ENCODE measurements at regions not wholly inside any gene's neighbourhood (a gene's known extent, or its start where the extent isn't known, plus 50 kb on each side); places are given as distances from the start of the nearest gene placed in this dataset.

DNA sequence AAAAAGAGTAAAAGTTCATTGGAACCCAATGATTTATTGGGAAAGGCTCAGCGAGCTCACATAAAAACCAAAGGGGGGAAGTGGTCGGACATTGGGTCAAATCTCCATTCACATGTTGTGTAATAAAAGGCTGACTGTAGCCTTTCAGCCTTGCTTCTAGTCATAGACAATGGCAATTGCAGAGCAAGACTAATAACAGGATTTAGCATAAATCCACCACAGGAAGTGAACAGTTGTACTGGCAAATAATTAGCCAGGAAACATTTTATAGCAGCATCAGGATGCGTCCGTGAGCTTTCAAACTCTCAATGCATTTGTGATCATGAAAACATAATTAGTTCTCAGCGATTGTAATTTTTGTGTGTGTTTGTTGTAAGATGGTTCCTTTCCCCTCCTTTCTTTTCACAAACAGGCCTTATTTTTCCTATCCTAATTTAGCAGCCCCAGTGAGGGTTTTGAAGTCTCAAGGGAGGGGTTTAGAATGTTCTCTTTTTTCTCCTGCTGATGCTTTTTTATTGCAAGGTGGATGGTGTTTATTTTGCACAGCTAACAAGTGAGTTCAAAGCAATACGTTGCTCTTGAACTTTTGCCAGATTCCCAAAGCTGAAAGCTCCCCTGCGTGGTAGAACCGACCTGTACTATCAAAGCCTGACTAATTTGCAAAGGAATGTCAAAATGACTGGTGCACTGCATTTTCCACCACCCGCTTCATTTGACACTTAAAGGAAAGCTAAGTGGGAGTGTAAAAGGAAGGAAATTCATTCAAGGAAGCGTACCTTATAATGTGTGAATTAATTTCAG lies 105.6 kb downstream of the SPRY2 start:
- no peak for DNase-seq

DNA sequence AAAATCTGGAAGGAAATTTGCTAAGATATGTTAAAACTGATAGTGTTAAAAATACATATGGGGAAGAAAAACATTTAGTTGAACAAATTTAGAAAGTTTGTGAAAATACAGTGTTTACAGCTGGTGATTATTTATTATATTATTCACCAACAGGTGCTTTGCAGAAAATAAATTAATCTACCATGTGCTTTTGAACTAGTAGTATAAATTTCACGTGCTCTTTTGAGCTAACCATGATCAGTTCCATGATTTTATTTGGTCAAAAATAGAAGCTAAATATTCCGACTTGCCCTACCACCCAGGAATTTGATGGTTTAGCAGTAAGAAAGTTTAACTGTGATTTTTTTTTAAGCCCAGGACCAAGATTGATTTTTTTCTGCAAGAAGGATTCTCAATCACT lies 113.3 kb downstream of the SPRY2 start:
- no peak for DNase-seq

DNA sequence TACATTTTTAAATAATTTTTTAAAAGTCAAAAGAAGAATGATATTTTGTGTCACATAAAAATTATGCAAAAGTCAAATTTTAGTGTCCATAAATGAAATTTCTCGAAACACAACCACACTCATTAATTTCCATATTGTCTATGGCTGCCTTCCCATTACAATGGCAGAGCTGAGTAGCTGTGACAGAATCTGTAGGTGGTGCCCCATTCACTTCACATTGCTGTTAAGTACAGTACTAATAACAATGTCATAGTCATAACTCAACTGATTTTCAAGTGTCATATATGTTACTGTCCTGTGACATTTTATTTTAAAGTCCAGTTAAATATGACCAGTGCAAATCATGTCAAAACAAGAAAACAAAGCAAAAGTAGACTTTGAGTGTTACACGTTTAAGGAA lies 114.3 kb downstream of the SPRY2 start:
- no peak for DNase-seq

DNA sequence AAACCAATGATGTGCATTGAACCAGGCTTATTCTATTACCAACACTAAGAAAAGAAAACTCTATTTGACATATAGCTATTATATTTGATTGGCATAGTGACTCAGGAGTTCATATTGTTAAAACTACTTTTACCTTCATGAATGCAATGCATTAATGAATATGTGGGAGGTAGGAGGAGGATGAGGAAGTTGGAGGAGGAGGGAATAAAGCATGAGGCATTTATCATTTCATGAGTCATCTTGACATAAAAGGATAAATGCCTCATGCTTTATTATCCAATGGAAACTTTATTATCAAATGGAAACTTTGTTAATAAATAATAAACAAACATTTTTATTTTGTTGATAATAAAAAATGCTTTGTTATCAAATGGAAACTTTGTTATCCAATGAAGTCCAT lies 116.5 kb downstream of the SPRY2 start:
- no peak for DNase-seq

DNA sequence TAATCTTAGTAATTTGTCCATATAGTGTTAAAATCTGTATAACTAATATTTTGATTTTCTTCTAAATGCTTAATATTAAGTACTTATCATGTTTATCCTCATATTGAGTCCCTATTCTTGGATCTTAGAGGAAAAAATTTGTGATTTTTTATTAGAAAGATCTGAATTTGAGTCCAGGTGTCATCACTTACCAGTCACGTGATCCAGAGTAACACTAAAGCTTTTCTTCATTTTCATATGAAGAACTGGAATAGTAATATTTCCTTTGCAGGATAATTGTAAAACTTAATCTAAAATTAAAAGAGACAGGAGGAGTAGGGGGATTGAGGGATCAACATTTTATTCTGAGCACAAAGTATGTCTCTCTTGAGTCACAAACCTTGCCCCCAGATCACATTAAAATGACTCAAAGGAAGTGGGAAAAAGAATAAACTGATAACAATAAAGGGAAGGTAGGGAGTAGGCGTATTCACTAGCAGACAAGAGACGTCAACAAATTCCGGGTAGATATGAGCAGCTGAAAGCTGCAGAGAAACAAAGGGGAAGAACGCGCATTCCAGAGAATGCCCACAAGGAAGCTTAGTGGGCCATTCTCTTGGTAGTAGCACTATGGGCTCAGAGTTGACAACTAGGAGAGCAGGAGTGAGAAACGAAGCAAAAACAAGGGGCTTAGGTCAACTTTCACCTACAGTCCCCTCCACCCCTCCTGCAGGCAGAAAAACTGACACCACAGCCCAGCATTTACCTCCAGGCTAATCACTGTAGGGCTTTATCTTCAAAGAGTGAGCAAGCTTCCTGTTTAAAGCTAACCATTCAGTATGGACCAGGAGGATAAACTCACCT lies 123.1 kb downstream of the SPRY2 start:
- DNase-seq: no peak

DNA sequence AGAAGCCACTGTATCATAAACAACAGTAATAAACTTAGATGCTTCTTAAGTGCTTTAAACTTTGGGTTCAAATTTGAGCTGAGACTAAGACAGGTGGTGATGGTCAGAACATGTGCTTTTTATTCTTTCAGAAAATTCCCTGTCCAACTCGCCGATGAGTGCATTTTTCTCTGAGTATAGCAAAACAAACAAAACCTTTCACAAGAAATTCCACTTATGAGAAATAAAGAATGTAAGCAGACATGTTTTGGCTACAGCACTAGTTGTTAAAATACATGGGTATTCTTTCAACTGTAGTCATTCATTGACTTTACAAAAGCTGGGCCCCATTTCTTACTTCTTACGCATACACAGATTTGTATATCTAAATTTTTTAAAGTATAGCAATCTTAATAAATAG lies 125.6 kb downstream of the SPRY2 start:
- no peak for DNase-seq

DNA sequence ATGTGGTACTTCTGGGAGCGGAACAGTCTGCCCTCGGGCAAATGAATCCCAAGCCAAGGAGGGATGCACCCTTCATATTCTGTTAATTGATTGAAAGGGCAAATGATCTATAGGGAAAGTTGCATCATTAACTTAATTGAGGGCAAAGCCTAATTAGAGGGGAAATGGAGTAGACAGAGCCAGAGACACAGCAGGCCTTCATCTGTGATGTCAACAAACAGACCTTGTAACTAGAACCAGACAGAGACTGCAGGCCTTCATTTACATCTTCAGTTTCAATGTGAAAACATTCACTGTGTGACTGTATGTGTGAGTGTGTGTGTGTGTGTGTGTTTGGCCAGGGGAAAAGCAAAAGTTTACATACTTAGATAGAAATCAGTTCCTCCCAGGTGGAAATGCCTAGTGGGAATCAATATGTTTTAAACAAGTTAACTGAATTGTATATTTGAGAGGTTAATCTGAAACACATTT lies 126.4 kb downstream of the SPRY2 start:
- no peak for DNase-seq

DNA sequence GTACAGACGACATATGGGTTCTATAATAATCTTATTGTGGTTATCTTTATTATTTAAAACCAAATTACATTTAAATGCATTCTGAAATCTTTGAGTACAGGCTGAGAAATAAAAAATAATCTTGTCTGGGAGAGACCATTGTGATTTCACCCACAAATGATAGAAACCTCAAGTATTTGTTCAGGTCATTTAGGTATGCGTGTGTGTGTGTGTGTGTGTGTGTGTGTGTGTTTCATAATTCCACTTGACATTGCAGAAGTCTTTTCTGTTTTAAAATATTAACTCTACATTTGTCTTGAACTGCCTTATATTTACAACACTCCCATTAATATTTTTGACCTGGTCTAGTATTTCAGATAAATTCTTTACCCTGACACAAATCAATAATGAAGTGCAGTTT lies 126.9 kb downstream of the SPRY2 start:
- DNase-seq: no peak

DNA sequence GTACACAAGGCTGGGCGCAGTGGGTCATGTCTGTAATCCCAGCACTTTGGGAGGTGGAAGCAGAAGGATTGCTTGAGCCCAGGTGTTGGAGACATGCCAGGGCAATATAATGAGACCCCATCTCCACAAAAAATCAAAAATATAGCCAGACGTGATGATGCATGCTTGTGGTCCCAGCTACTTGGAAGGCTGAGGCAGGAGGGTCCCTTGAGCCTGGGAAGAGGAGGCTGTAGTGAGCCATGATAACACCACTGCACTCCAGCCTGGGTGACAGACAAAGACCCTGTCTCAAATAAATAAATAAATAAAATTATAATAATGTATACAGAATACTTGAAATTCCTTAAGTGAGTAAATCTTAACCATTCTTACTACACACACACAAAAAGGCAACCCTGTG lies 127.7 kb downstream of the SPRY2 start:
- DNase-seq: no peak

DNA sequence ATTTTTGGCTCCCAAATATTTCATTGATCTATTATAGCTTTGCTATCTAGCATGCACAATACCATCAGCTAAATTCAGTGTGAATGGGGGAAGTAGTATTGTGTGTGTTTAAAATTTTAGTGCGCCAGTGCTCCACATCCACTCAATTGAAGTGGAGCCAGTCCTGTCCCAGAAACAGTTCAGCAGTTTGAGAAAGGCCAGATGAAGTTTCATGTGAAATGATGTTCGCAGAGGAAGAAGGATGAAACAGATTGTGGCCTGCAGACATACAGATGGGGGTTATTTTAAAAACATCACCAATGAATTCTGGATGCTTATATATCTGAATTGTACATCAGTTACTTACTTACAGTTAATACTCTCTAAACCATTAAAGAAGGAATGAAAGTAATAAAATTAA lies 129.4 kb downstream of the SPRY2 start:
- DNase-seq: no peak

DNA sequence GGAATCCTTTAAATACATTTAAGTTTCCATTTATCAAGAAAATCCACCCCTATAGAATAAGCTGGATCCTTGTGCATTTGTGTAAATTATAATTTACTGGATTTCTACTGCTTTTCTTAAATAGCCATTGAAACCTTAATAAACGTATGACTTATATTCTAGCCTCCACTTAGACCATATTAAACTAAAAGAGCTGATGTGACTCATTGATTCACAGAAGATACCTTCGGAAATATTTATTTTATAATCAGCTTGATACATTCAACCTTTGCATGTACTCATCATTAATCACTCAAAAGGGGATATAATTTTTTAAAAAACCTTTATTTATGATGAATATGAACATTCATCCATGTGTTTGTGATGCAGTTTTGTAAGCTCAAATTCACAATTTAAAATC lies 136.3 kb downstream of the SPRY2 start:
- DNase-seq: no peak

DNA sequence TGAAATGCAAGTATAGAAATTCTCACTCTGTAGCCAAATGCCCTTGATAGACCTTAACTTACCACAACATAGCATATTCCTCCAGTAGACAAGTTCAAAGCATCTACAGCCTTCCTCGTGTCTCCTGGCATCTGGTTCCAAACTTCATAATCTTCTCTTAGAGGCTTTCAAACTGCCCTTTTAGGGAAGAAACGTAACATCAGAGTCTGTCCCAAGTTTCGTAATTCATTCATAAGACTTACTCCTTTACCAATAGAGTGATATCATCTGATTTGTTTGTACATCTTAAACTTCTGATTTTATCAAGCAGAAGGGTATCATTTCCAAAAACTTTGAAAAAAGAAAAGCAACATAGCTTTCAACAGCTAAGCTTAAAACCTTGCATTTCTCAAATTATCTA lies 137.4 kb downstream of the SPRY2 start:
- no peak for DNase-seq

DNA sequence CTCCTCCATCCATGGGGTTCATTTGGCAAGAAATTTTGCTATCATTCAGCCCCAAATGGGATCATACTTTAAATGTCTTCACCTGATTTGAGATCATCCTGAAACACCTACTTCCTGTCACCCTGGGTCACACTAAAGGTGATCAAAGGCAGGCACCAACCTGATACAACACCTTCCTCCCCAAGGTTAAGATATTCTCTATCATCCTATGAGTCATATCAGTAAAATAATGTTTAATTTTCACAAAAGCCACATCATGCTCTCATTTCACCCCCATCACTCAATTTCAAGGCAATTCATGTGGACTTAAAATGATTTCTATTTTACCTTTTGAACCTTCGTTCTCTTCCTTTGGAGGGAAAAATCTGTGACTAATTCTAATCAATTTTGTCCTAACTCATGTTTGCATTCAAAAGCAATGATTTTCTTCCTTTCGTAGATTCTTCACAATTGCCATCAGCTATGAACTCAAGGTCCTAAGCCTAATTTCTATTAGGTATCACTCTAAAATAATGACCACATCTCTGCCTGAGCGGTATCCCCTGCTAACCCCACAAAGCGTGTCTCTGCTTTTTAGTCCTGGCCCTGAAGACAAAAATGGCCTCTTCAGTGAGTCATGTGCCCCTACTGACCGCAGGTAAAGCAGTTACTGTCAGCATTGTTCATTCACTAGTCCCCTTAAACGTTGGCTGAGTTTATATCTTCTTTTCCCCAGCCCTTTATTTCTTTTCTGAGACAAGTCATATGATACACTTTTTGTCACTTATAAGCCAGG lies 139.0 kb downstream of the SPRY2 start:
- no peak for DNase-seq

DNA sequence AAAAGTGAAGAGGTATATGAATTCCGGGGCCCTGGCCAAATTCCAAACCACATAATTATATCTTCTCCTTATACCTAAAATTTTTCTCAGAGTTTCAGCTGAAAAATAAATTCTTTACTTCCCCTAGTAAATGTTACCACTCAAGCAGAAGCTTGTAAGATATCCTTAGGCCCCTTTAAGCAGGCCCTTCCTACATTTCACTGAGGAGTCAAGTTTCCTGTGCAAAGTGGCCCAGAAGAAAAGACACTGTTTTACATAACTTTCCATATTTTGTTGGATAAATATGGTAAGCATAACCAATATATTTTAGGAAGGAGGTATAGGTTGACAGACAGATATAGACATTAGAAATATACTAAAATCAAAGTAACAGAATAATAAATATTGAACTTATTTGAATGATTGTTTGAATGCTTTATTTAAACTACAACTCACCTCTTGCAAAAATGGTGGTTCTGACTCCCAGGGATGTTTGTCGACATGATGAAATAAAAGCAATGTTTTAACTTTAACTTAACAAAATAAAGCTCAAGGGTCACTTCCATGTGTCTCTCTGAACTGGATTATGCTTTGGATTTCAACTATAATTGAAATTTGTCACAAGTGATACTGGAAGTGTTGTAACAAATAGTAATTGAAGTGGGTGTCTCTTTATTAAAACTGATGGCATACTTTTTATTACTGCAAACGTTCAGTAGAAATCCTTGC lies 141.2 kb downstream of the SPRY2 start:
- no peak for DNase-seq

DNA sequence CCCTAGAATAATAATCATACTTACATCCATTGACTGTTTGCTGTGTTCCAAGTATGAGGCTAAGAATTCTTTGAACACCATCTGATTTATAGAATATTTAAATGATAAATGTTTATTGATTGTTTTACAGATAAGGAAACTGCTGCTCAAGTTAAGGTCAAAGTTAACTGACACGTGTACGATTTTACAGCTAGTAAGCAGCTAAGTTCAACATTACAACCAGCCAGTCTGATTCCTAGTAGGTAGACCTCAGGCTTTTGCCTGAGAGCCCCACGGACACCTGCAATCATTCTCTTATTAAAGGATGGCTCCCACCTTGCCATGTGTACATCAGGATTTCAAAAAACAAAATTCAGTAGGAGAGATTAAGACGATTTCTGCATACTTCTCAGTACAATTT lies 141.9 kb downstream of the SPRY2 start:
- no peak for DNase-seq

DNA sequence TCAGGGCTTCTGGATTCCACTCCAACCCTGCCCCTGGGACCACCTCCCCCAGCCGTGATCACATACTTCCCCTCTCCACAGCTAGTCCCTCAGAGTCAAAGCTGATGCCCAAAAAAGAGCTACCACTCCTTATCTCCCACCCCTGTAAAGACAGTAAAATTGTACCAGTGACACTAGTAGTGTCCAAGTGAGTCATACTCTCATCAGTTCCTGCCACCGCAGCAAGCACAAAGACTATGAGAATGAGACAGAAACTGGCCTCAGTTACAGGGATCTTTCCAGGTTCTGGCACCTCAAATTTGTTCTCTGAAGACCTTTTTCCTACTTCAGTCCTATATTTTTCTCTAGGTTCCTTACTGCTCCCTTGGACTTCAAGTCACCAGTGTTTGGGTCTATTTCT lies 144.2 kb downstream of the SPRY2 start:
- DNase-seq: no peak

DNA sequence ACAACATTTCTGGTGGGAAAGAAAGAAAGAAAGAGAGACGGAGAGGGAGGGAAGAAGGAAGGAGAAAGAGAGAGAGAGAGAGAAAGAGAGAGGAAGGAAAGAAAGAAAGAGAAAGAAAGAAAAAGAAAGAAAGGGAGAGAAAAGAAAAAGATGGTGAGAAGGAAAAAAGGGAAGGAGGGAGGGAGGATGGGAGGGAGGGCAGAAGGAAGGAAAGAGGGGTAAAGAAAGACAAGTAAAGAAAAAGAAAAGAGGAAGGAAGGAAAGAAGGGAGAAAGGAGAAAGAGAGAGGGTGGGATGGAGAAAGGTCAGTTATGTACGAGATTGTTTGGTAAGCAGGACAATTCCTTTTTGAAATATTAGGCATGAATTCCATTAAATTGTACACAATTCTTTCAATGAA lies 145.3 kb downstream of the SPRY2 start:
- DNase-seq: no peak

DNA sequence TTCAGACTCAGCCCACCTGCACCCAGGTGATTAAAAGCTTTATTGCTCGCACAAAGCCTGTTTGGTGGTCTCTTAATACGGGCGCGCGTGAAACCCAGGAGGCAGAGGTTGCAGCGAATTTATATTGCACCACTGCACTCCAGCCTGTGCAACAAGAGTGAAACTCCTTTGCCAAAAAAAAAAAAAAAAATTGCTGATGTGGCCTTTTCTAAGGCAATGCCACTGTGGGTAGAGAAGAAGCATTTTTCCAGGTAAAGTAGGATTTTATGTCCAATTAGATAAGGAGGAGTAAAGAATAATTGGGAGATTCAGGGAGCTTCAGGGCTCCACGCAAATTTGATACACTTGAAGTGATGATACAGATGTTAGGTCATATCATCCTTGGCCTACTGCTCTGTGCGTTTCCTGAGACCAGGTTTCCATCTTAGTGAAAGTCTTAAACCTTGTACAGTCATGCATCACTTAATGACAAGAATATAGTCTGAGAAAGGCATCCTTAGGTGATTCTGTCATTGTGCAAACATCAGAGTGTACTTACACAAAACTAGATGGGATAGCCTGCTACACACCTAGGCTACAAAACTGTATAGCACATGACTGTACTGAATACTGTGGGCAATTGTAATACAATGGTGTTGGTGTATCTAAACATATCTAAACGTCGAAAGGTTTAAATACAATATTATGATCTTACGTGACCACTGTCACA lies 150.9 kb downstream of the SPRY2 start:
- DNase-seq: no peak

DNA sequence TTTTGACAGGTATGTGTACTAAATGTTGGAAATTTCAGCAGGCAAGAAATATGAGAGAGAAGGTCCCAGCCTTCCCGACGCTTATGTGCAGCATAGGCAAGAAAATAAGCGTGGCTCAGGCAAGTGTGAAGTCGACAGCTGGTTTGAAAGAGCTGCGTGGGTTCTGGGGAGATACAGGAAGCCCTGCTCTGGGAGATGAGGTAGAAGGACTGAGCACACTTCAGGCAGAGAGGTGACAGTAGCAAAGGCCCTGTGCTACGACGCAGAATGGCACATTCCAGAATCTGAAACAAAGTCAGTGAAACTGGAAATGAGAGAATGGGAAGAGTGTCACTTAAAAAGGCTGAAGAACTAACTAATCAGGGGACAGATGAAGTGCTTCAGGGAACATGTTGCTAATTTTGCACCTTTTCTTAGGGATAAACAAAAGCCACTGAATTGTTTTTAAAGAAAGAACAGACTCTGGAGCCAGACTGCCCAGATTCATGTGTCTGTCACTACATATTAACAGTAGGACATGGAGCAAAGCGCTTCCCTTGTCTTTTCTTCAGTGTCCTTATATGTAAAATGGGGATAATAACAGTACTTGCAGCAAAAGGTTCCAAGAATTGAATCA lies 160.1 kb downstream of the SPRY2 start:
- no peak for DNase-seq

DNA sequence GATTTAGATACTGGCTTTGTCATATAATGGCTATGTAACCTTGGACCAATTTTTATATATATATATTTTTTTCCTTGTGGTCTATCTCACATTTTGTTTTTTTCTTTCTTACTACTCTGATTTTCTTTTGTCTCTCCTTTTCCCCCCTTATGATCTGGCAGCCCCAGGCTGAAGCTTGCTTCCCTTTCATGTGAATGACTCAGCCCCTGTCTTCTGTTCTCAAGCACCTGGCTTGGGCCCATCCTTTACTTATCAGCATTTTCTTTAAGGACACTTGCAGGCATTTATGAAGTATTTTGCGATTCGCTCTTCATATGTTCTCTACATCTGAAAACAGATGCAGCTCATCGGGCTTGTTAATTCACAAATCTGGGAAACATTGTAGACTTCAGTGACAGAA lies 163.6 kb downstream of the SPRY2 start:
- no peak for DNase-seq

DNA sequence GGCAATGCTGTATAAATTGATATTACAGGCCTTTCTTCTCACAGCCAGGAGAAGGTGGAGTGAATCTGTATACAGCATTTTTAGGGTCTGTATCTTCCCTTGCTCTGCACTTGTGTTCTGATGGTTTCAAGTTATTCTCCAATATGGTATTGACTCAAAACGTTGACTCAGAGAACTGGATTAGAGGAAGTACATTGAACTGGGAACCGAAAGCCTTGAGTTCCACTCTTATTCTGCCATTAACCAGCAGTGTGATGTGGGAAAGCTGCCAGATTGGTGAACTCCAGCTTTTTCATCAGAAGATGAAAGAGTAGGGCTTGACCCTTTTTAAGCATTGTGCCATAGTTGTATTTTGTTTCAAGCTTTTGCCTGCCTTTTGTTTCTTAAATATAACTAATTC lies 167.7 kb downstream of the SPRY2 start:
- no peak for DNase-seq

DNA sequence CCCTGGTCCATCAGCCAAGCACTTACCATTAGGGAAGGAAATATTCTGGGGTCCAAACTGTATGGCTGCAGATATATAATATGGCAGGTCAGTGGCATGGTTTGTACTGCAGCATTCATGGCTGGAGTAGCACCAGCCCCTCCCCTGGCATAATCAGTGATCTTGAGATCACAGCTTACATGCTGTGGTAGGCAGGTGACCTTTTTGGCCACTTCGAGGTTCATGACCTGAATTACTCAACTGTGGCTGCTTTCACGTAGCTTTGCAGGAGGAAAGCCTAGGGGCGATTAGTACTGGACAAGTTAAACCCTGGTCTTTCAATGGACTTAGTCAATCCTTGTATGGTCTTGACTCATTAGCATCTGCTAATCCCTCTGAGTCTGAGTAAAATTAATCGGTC lies 169.8 kb downstream of the SPRY2 start:
- DNase-seq: no peak
